Activated CD4-positive, alpha-beta memory T cell treated with anti-CD3 and anti-CD28 coated beads, Interleukin-2, amount 10 ng/mL, durations not matched to agents 7 days and 5 days (primary cell): ENCODE measurements at regions not wholly inside any gene's neighbourhood (a gene's known extent, or its start where the extent isn't known, plus 50 kb on each side); places are given as distances from the start of the nearest gene placed in this dataset.

Experiments used
- CTCF ChIA-PET: fragments of 350-600 bp; sonication (Branson Sonifier 250); formaldehyde crosslinking; loops from one replicate; lab custom pipeline; 2021; ENCODE audit warnings: antibody characterized with exemption, inconsistent platforms; lab: Charles Lee
- POLR2A ChIA-PET: fragments of 350-600 bp; sonication (Branson Sonifier 250); formaldehyde crosslinking; loops from one replicate; lab custom pipeline; 2021; ENCODE audit warnings: antibody characterized with exemption; lab: Charles Lee
- DNase-seq: peaks from one replicate; pipeline ENCODE4 v3.0.0-alpha.2; 2020
- H3K27ac Mint-ChIP-seq: one replicate; pipeline ENCODE4 v1.8.0; 2021; ENCODE audit warnings: mild to moderate bottlenecking, mixed read lengths
- H3K27me3 Mint-ChIP-seq: one replicate; pipeline ENCODE4 v1.8.0; 2021; ENCODE audit warnings: mixed read lengths
- H3K36me3 Mint-ChIP-seq: one replicate; pipeline ENCODE4 v1.8.0; 2021; ENCODE audit warnings: low read depth, mixed read lengths
- H3K4me1 Mint-ChIP-seq: one replicate; pipeline ENCODE4 v1.8.0; 2021; ENCODE audit warnings: mixed read lengths
- H3K4me3 Mint-ChIP-seq: one replicate; pipeline ENCODE4 v1.8.0; 2021; ENCODE audit warnings: mild to moderate bottlenecking, mixed read lengths
- H3K9me3 Mint-ChIP-seq: one replicate; pipeline ENCODE4 v1.8.0; 2021; ENCODE audit warnings: mixed read lengths

GRCh38 chr6:78460711-78461110, 406.6 kb upstream of the IRAK1BP1 start:
- no peaks in the 10 kb centered on the region for H3K27me3 Mint-ChIP-seq
- ChIA-PET CTCF (no interaction called here), POLR2A (no interaction called here)
- H3K27ac Mint-ChIP-seq, result no peak overlapping the region
- no peaks in the 10 kb centered on the region for H3K36me3 Mint-ChIP-seq
- no peak for DNase-seq
- peaks cover 6% of the 10 kb centered on the region for H3K9me3 Mint-ChIP-seq
- H3K4me3 Mint-ChIP-seq, result no peak overlapping the region
- no peaks in the 10 kb centered on the region for H3K4me1 Mint-ChIP-seq

- H3K4me1 Mint-ChIP-seq, result no peaks in the 10 kb centered on the region
- no peak for DNase-seq
- H3K4me3 Mint-ChIP-seq, result no peak overlapping the region
- H3K27me3 Mint-ChIP-seq, result no peaks in the 10 kb centered on the region
- ChIA-PET POLR2A (no interaction called here), CTCF (no interaction called here)
- H3K27ac Mint-ChIP-seq, result no peak overlapping the region
- H3K36me3 Mint-ChIP-seq, result no peaks in the 10 kb centered on the region
- H3K9me3 Mint-ChIP-seq, result peaks cover 9% of the 10 kb centered on the region
Observed at GRCh38 chr6:78462728-78463127, 404.6 kb upstream of the IRAK1BP1 start.

GRCh38 chr6:78465059-78465634, 402.2 kb upstream of the IRAK1BP1 start:
- Mint-ChIP-seq H3K27ac (no peak overlapping the region), H3K36me3 (no peaks in the 10 kb centered on the region), H3K4me1 (no peaks in the 10 kb centered on the region), H3K4me3 (no peak overlapping the region), H3K9me3 (peaks cover 5% of the 10 kb centered on the region), H3K27me3 (no peaks in the 10 kb centered on the region)
- CTCF ChIA-PET, result no interaction called here
- DNase-seq, result no peak
- POLR2A ChIA-PET, result no interaction called here

GRCh38 chr6:78476561-78476960, 390.8 kb upstream of the IRAK1BP1 start:
- H3K9me3 Mint-ChIP-seq, result peaks cover 2% of the 10 kb centered on the region
- H3K27ac Mint-ChIP-seq, result no peak overlapping the region
- POLR2A ChIA-PET, result no interaction called here
- H3K4me3 Mint-ChIP-seq, result no peak overlapping the region
- H3K36me3 Mint-ChIP-seq, result no peaks in the 10 kb centered on the region
- no peaks in the 10 kb centered on the region for H3K27me3 Mint-ChIP-seq
- no peaks in the 10 kb centered on the region for H3K4me1 Mint-ChIP-seq
- CTCF ChIA-PET, result no interaction called here
- no peak for DNase-seq

- Mint-ChIP-seq H3K36me3 (no peaks in the 10 kb centered on the region), H3K4me1 (no peaks in the 10 kb centered on the region), H3K9me3 (no peaks in the 10 kb centered on the region), H3K27ac (no peak overlapping the region), H3K27me3 (no peaks in the 10 kb centered on the region), H3K4me3 (no peak overlapping the region)
- ChIA-PET POLR2A (no interaction called here), CTCF (no interaction called here)
- DNase-seq, result no peak
Observed at GRCh38 chr6:78482801-78483552, 384.4 kb upstream of the IRAK1BP1 start.

GRCh38 chr6:78483553-78484197, 383.7 kb upstream of the IRAK1BP1 start:
- CTCF ChIA-PET, result no interaction called here
- no peak overlapping the region for H3K27ac Mint-ChIP-seq
- no peak overlapping the region for H3K4me3 Mint-ChIP-seq
- no peaks in the 10 kb centered on the region for H3K36me3 Mint-ChIP-seq
- H3K9me3 Mint-ChIP-seq, result no peaks in the 10 kb centered on the region
- POLR2A ChIA-PET, result no interaction called here
- H3K4me1 Mint-ChIP-seq, result no peaks in the 10 kb centered on the region
- no peaks in the 10 kb centered on the region for H3K27me3 Mint-ChIP-seq
- DNase-seq, result no peak

GRCh38 chr6:78484198-78485064, 382.9 kb upstream of the IRAK1BP1 start:
- ChIA-PET POLR2A (no interaction called here), CTCF (no interaction called here)
- DNase-seq, result no peak
- Mint-ChIP-seq H3K4me1 (no peaks in the 10 kb centered on the region), H3K9me3 (no peaks in the 10 kb centered on the region), H3K36me3 (no peaks in the 10 kb centered on the region), H3K27me3 (no peaks in the 10 kb centered on the region), H3K27ac (no peak overlapping the region), H3K4me3 (no peak overlapping the region)

- H3K4me1 Mint-ChIP-seq, result no peaks in the 10 kb centered on the region
- POLR2A ChIA-PET, result no interaction called here
- no peak overlapping the region for H3K27ac Mint-ChIP-seq
- H3K4me3 Mint-ChIP-seq, result no peak overlapping the region
- H3K36me3 Mint-ChIP-seq, result no peaks in the 10 kb centered on the region
- CTCF ChIA-PET, result no interaction called here
- DNase-seq, result no peak
- H3K27me3 Mint-ChIP-seq, result no peaks in the 10 kb centered on the region
- H3K9me3 Mint-ChIP-seq, result no peaks in the 10 kb centered on the region
Observed at GRCh38 chr6:78487401-78487800, 379.9 kb upstream of the IRAK1BP1 start.

GRCh38 chr6:78489874-78490273, 377.5 kb upstream of the IRAK1BP1 start:
- Mint-ChIP-seq H3K9me3 (no peaks in the 10 kb centered on the region), H3K4me3 (no peak overlapping the region), H3K27me3 (no peaks in the 10 kb centered on the region), H3K27ac (no peak overlapping the region), H3K4me1 (no peaks in the 10 kb centered on the region), H3K36me3 (no peaks in the 10 kb centered on the region)
- no peak for DNase-seq
- POLR2A ChIA-PET, result no interaction called here
- CTCF ChIA-PET, result no interaction called here

- CTCF ChIA-PET, result no interaction called here
- Mint-ChIP-seq H3K9me3 (no peaks in the 10 kb centered on the region), H3K4me3 (no peak overlapping the region), H3K27ac (no peak overlapping the region), H3K36me3 (no peaks in the 10 kb centered on the region), H3K4me1 (no peaks in the 10 kb centered on the region), H3K27me3 (no peaks in the 10 kb centered on the region)
- no peak for DNase-seq
- POLR2A ChIA-PET, result no interaction called here
Observed at GRCh38 chr6:78492351-78493017, 374.9 kb upstream of the IRAK1BP1 start.

GRCh38 chr6:78500299-78501089, 366.9 kb upstream of the IRAK1BP1 start:
- no peaks in the 10 kb centered on the region for H3K4me1 Mint-ChIP-seq

GRCh38 chr6:78502386-78502887, 364.9 kb upstream of the IRAK1BP1 start:
- Mint-ChIP-seq H3K27ac (no peak overlapping the region), H3K4me3 (no peak overlapping the region), H3K4me1 (no peaks in the 10 kb centered on the region), H3K36me3 (no peaks in the 10 kb centered on the region), H3K27me3 (no peaks in the 10 kb centered on the region), H3K9me3 (peaks cover 6% of the 10 kb centered on the region)
- ChIA-PET POLR2A (no interaction called here), CTCF (no interaction called here)
- DNase-seq, result no peak

More at GRCh38 chr6:78500299-78501089, 366.9 kb upstream of the IRAK1BP1 start:
- ChIA-PET POLR2A (no interaction called here), CTCF (no interaction called here)
- no peak overlapping the region for H3K4me3 Mint-ChIP-seq
- H3K36me3 Mint-ChIP-seq, result no peaks in the 10 kb centered on the region
- H3K9me3 Mint-ChIP-seq, result no peaks in the 10 kb centered on the region
- no peak for DNase-seq
- H3K27me3 Mint-ChIP-seq, result no peaks in the 10 kb centered on the region
- no peak overlapping the region for H3K27ac Mint-ChIP-seq
